OCI-LY1 (cell line): ENCODE measurements at regions not wholly inside any gene's neighbourhood (a gene's known extent, or its start where the extent isn't known, plus 50 kb on each side); places are given as distances from the start of the nearest gene placed in this dataset.

ENCODE experiments used
- H2AFZ ChIP-seq: fragments of 200-600 bp; sonication (generic), shearing (Covaris generic); 2 replicates; pipeline ENCODE4 v1.6.0; 2014; ENCODE audit warnings: antibody characterized with exemption, mild to moderate bottlenecking, low read length
- H3F3A ChIP-seq: fragments of 200-600 bp; sonication (generic), shearing (Covaris generic); 2 replicates; pipeline ENCODE4 v1.6.0; 2014; ENCODE audit warnings: mild to moderate bottlenecking, antibody characterized with exemption, low read length, moderate library complexity; ENCODE audit not compliant: insufficient read depth
- H3K27ac ChIP-seq: fragments of 200-600 bp; sonication (generic); 2 replicates; pipeline ENCODE4 v1.5.1; 2014; ENCODE audit warnings: low read length, mixed run types, mild to moderate bottlenecking, low read depth; ENCODE audit not compliant: poor library complexity, severe bottlenecking
- H3K27me3 ChIP-seq: fragments of 200-600 bp; sonication (generic); 2 replicates; pipeline ENCODE4 v1.6.0; 2014; ENCODE audit warnings: antibody characterized with exemption, mild to moderate bottlenecking, low read length, moderate library complexity; ENCODE audit not compliant: insufficient read depth
- H3K36me3 ChIP-seq: fragments of 200-600 bp; sonication (generic); 2 replicates; pipeline ENCODE4 v1.6.1; 2014; ENCODE audit warnings: mild to moderate bottlenecking, antibody characterized with exemption, low read length, moderate library complexity, mixed read lengths; ENCODE audit not compliant: insufficient read depth
- H3K4me1 ChIP-seq: fragments of 200-600 bp; sonication (generic); 2 replicates; pipeline ENCODE4 v1.5.1; 2014; ENCODE audit warnings: mild to moderate bottlenecking, low read length, moderate library complexity; ENCODE audit not compliant: insufficient read depth, severe bottlenecking
- H3K4me2 ChIP-seq: fragments of 200-600 bp; sonication (generic), shearing (Covaris generic); 2 replicates; pipeline ENCODE4 v1.6.1; 2014; ENCODE audit warnings: low read length
- H3K4me3 ChIP-seq: fragments of 200-600 bp; sonication (generic); 2 replicates; pipeline ENCODE4 v1.5.1; 2014; ENCODE audit warnings: low read length, low read depth, mild to moderate bottlenecking, mixed read lengths; ENCODE audit not compliant: poor library complexity, severe bottlenecking
- H3K79me2 ChIP-seq: fragments of 200-600 bp; shearing (Covaris generic); 2 replicates; pipeline ENCODE4 v1.6.1; 2016; ENCODE audit warnings: mixed run types, low read length, mixed read lengths; ENCODE audit not compliant: insufficient read depth
- H3K9ac ChIP-seq: fragments of 200-600 bp; sonication (generic), shearing (Covaris generic); 2 replicates; pipeline ENCODE4 v1.6.1; 2014; ENCODE audit warnings: mild to moderate bottlenecking, low read length, mixed read lengths
- H3K9me2 ChIP-seq: fragments of 200-600 bp; sonication (generic), shearing (Covaris generic); 2 replicates; pipeline ENCODE4 v1.6.1; 2014; ENCODE audit warnings: low read depth, mild to moderate bottlenecking, low read length, mixed read lengths
- H3K9me3 ChIP-seq: fragments of 200-600 bp; shearing (Covaris generic); 2 replicates; pipeline ENCODE4 v1.6.1; 2014; ENCODE audit warnings: low read length, mixed read lengths
- H4K20me1 ChIP-seq: fragments of 200-600 bp; sonication (generic), shearing (Covaris generic); 2 replicates; pipeline ENCODE4 v1.6.0; 2016; ENCODE audit warnings: mild to moderate bottlenecking, low read length; ENCODE audit not compliant: insufficient read depth
- CTCF ChIP-seq: fragments of 200-600 bp; sonication (generic), shearing (Covaris generic); IDR thresholded peaks from 2 replicates; pipeline ENCODE4 v1.5.1; 2017; ENCODE audit warnings: mild to moderate bottlenecking, antibody characterized with exemption, low read length, moderate library complexity, mixed read lengths
- EZH2 ChIP-seq: fragments of 200-600 bp; sonication (generic), shearing (Covaris generic); IDR thresholded peaks from 2 replicates; pipeline ENCODE4 v1.8.0; 2017; ENCODE audit warnings: borderline replicate concordance, mixed run types, mild to moderate bottlenecking, antibody characterized with exemption, low read length, moderate library complexity, mixed read lengths

- Histone ChIP-seq H3K9ac (no peak overlapping the region), H3K27me3 (no peaks in the 10 kb centered on the region), H3K36me3 (no peaks in the 10 kb centered on the region), H4K20me1 (no peaks in the 10 kb centered on the region), H3K4me1 (no peaks in the 10 kb centered on the region), H3K9me2 (no peaks in the 10 kb centered on the region), H2AFZ (no peak overlapping the region), H3K4me3 (no peak overlapping the region), H3K79me2 (no peaks in the 10 kb centered on the region), H3F3A (no peaks in the 10 kb centered on the region), H3K4me2 (no peak overlapping the region), H3K9me3 (no peaks in the 10 kb centered on the region), H3K27ac (no peak overlapping the region)
- TF ChIP-seq EZH2 (no peak), CTCF (no peak)
Measured at GRCh38 chr13:47326061-47326460, 429.2 kb upstream of the HTR2A start.

DNA sequence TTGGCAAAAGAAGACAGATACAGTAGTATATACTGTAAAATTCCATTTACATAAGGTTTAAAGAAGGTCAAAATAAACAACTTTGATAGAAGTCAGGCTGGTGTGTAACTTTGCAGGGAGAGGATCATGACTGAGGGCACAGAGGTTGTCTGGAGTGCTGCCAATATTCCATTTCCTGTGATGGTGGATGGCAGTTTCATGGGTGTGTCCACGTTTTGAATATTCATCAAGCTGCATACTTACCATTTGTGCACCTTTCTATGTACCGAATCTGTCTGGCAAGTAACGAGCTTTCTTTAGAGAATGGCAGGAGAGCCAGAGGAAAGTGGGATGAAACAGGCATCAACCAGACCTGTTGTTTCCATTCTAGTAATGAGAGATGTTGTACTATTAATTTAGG, 420.5 kb upstream of the HTR2A start:
- Histone ChIP-seq H3K27ac (no peak overlapping the region), H3K9me2 (no peaks in the 10 kb centered on the region), H3K79me2 (no peaks in the 10 kb centered on the region), H3K36me3 (no peaks in the 10 kb centered on the region), H3K4me3 (no peak overlapping the region), H3F3A (no peaks in the 10 kb centered on the region), H3K9ac (no peak overlapping the region), H2AFZ (no peak overlapping the region), H4K20me1 (no peaks in the 10 kb centered on the region), H3K4me2 (no peak overlapping the region), H3K9me3 (no peaks in the 10 kb centered on the region), H3K4me1 (no peaks in the 10 kb centered on the region), H3K27me3 (no peaks in the 10 kb centered on the region)
- TF ChIP-seq EZH2 = no peak
- no peak for TF ChIP-seq CTCF

- Histone ChIP-seq H3K36me3 (no peaks in the 10 kb centered on the region), H3K9ac (no peak overlapping the region), H3K4me1 (no peaks in the 10 kb centered on the region), H3K9me2 (no peaks in the 10 kb centered on the region), H3K4me3 (no peak overlapping the region), H3K9me3 (no peaks in the 10 kb centered on the region), H3F3A (no peaks in the 10 kb centered on the region), H3K79me2 (no peaks in the 10 kb centered on the region), H2AFZ (no peak overlapping the region), H3K4me2 (no peak overlapping the region), H3K27ac (no peak overlapping the region), H4K20me1 (no peaks in the 10 kb centered on the region), H3K27me3 (no peaks in the 10 kb centered on the region)
- TF ChIP-seq CTCF (no peak), EZH2 (no peak)
Measured at GRCh38 chr13:47310401-47310800, 413.5 kb upstream of the HTR2A start.
